NOMO-1 (cell line): ENCODE measurements at regions not wholly inside any gene's neighbourhood (a gene's known extent, or its start where the extent isn't known, plus 50 kb on each side); places are given as distances from the start of the nearest gene placed in this dataset.
"Not testable (repeated sequence)": the region's sequence is repeated elsewhere in the genome, so short reads cannot be mapped to it uniquely, and the experiment has no call there.

Experiments used
- DNase-seq, 2 experiments: peaks; one replicate each; lab custom pipeline; 2025; ENCODE audit not compliant: unreplicated experiment in 2 of 2; lab: John Stamatoyannopoulos, UW

- DNase-seq = no peak
Measured at GRCh38 chr4:1589098-1589497, 95.0 kb downstream of the FAM53A start.

- no peak for DNase-seq
Measured at GRCh38 chr4:1588306-1588705, 95.8 kb downstream of the FAM53A start.

- DNase-seq = no peak
Measured at GRCh38 chr4:1584498-1584897, 99.6 kb downstream of the FAM53A start.

GRCh38 chr4:1583859-1584258 is 100.3 kb downstream of the FAM53A start:
- DNase-seq = no peak

- no peak for DNase-seq
Measured at GRCh38 chr4:1583051-1583785, 100.9 kb downstream of the FAM53A start.

- DNase-seq = no peak
Measured at GRCh38 chr4:1582227-1582626, 101.9 kb downstream of the FAM53A start.

- DNase-seq = peak; percentile 91 to 95
Measured at GRCh38 chr4:1581164-1581894, 102.8 kb downstream of the FAM53A start.

GRCh38 chr4:1580692-1581012 is 103.5 kb downstream of the FAM53A start:
- DNase-seq = not testable (repeated sequence)

- DNase-seq = peak; percentile 79 to 85
Measured at GRCh38 chr4:1579901-1580691, 104.0 kb downstream of the FAM53A start.

- DNase-seq = peak; percentile 68 to 73
Measured at GRCh38 chr4:1579001-1579900, 104.9 kb downstream of the FAM53A start.

GRCh38 chr4:1578251-1578773 is 105.8 kb downstream of the FAM53A start:
- DNase-seq = no peak

- DNase-seq = no peak
Measured at GRCh38 chr4:1577822-1578217, 106.3 kb downstream of the FAM53A start.

- DNase-seq = no peak
Measured at GRCh38 chr4:1576961-1577821, 106.9 kb downstream of the FAM53A start.

- DNase-seq = no peak
Measured at GRCh38 chr4:1576304-1576960, 107.7 kb downstream of the FAM53A start.

- DNase-seq = no peak
Measured at GRCh38 chr4:1575418-1576303, 108.5 kb downstream of the FAM53A start.

GRCh38 chr4:1574601-1575417 is 109.3 kb downstream of the FAM53A start:
- no peak for DNase-seq

- DNase-seq = no peak
Measured at GRCh38 chr4:1573830-1574459, 110.2 kb downstream of the FAM53A start.
